Esophagus muscularis mucosa (tissue), 4 donors: ENCODE measurements at regions not wholly inside any gene's neighbourhood (a gene's known extent, or its start where the extent isn't known, plus 50 kb on each side); places are given as distances from the start of the nearest gene placed in this dataset.

Source experiments
- DNase-seq: peaks from one replicate; pipeline ENCODE4 v3.0.0-alpha.2; 2017; ENCODE audit errors: extremely low spot score
- H3K27ac ChIP-seq, 4 donors: fragments of 200-600 bp; sonication (generic); replicated peaks in 1 of 4; 1 replicate in 3 of 4; 2 replicates in 1 of 4; pipeline ENCODE4 v1.5.1; 2016 to 2019; ENCODE audit warnings: mild to moderate bottlenecking in 1 of 4
- H3K27me3 ChIP-seq, 4 donors: fragments of 200-600 bp; sonication (generic); one replicate each; pipeline versions ENCODE4 v1.5.1 to v1.6.0; 2016 to 2019
- H3K36me3 ChIP-seq, 4 donors: fragments of 200-600 bp; sonication (generic); one replicate each; pipeline ENCODE4 v1.5.1; 2016 to 2019
- H3K4me1 ChIP-seq, 4 donors: fragments of 200-600 bp; sonication (generic); one replicate each; pipeline ENCODE4 v1.5.1; 2016 to 2019
- H3K4me3 ChIP-seq, 4 donors: fragments of 200-600 bp; sonication (generic); 1 replicate in 2 of 4; 2 replicates in 2 of 4; pipeline ENCODE4 v1.5.1; 2016 to 2019; ENCODE audit warnings: mild to moderate bottlenecking in 4 of 4, moderate library complexity in 1 of 4
- H3K9me3 ChIP-seq, 4 donors: fragments of 200-600 bp; sonication (generic); 1 replicate in 3 of 4; 2 replicates in 1 of 4; pipeline ENCODE4 v1.5.1; 2016 to 2019
- EP300 ChIP-seq: sonication (generic); formaldehyde crosslinking; IDR thresholded peaks from one replicate; pipeline ENCODE4 v1.6.1; 2017; ENCODE audit warnings: antibody characterized with exemption
- POLR2A ChIP-seq: fragments of 450-650 bp; IDR thresholded peaks from one replicate; pipeline ENCODE4 v1.6.1; 2017; ENCODE audit warnings: antibody characterized with exemption, moderate library complexity, mild to moderate bottlenecking, low read depth
- POLR2AphosphoS5 ChIP-seq, 2 donors: sonication (generic); formaldehyde crosslinking; IDR thresholded peaks; one replicate each; pipeline ENCODE4 v1.6.1; 2017; ENCODE audit warnings: antibody characterized with exemption in 2 of 2
- WGBS: methylation state at CpG from one replicate; pipeline ENCODE4 v1.1.5; 2018; 5-methylcytosine and 5-hydroxymethylcytosine counted together
- intact Hi-C: fragments of 100-400 bp; cut with DNase I; formaldehyde crosslinking; loops from one replicate; pipeline ENCODE4 v1.15.1; 2023
- TF ChIP-seq, protein P1 (sequence below), 3 experiments: fragments of 200-600 bp in 2 of 3; fragments of 450-650 bp in 1 of 3; sonication (generic) in 2 of 3; IDR thresholded peaks; one replicate each; pipeline ENCODE4 v1.5.1; 2017 to 2019; ENCODE audit warnings: antibody characterized with exemption in 3 of 3, mild to moderate bottlenecking in 2 of 3, moderate library complexity in 1 of 3

DNA sequence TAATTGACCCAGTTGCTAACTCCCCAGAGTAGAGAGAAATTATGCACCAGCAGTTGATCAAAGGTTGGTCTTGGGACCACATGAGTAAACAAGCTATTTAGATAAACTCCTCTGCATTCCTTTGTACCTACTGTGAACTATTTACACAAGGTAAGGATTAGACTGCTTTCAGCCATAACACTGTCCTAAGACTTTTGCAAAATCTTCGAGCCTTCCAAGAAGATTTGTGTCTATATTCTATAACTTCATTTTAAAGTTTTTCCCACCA lies 108.5 kb upstream of the UNC13C start:
- no peak for DNase-seq
- Histone ChIP-seq H3K36me3 (no peaks in the 10 kb centered on the region), H3K4me1 (peaks cover 0 to 8% (median 0%) of the 10 kb centered on the region in 4 donors), H3K9me3 (no peaks in the 10 kb centered on the region), H3K27me3 (no peaks in the 10 kb centered on the region), H3K27ac (no peak overlapping the region), H3K4me3 (no peak overlapping the region)
- 75% methylated on average over 1 of the region's 1 CpG for WGBS
- TF ChIP-seq POLR2A: no peak
- TF ChIP-seq, protein P1, sequence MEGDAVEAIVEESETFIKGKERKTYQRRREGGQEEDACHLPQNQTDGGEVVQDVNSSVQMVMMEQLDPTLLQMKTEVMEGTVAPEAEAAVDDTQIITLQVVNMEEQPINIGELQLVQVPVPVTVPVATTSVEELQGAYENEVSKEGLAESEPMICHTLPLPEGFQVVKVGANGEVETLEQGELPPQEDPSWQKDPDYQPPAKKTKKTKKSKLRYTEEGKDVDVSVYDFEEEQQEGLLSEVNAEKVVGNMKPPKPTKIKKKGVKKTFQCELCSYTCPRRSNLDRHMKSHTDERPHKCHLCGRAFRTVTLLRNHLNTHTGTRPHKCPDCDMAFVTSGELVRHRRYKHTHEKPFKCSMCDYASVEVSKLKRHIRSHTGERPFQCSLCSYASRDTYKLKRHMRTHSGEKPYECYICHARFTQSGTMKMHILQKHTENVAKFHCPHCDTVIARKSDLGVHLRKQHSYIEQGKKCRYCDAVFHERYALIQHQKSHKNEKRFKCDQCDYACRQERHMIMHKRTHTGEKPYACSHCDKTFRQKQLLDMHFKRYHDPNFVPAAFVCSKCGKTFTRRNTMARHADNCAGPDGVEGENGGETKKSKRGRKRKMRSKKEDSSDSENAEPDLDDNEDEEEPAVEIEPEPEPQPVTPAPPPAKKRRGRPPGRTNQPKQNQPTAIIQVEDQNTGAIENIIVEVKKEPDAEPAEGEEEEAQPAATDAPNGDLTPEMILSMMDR (IDR thresholded peaks at IDR 0.05): no peak
- no peak for TF ChIP-seq POLR2AphosphoS5 (IDR thresholded peaks at IDR 0.05)
- TF ChIP-seq EP300: no peak
- intact Hi-C loops: no loop called here

DNA sequence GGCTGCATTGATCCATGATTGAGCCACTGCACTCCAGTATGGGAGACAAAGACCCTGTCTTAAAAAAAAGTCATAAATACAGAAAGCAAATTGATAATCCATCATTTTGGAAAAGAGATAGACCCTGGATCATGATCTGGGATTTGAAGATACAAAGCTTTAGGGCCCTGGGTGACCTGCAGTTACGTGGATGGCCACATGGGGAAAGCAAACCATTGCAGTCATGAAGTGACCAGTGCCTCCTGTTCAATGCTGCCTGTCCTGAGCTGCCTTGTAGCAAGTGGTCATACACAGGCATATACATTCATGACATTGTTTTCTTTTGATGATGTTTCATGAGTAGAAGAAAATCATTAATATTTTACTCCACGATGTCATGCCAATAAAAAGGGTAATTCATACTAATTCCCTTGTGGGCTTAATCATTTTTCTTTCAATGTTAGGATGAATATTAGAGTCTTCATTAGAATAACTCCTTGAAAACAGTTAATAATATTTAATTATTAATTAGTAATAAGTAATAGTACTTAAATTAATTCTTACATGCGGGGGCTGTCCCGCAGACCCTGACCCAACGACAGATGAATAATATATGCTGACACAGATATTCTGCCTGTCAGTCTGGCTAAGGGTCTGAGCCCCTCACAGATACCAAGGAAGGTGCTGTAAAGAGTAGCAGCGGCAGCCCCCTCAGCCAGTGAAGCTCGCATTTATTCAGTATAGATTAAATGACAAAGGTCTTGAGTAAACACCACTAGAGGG lies 109.0 kb upstream of the UNC13C start:
- no peak for DNase-seq
- Histone ChIP-seq H3K27ac (no peak overlapping the region), H3K9me3 (no peaks in the 10 kb centered on the region), H3K4me1 (peaks cover 0 to 8% (median 0%) of the 10 kb centered on the region in 4 donors), H3K36me3 (no peaks in the 10 kb centered on the region), H3K4me3 (no peak overlapping the region), H3K27me3 (no peaks in the 10 kb centered on the region)
- intact Hi-C loops: no loop called here
- TF ChIP-seq POLR2A (no peak), EP300 (no peak), POLR2AphosphoS5 (IDR thresholded peaks at IDR 0.05) (no peak)
- TF ChIP-seq, protein P1 (IDR thresholded peaks at IDR 0.05): peak in 1 of 3 experiments; percentile 32
- 92% methylated on average over 7 of the region's 7 CpGs for WGBS

DNA sequence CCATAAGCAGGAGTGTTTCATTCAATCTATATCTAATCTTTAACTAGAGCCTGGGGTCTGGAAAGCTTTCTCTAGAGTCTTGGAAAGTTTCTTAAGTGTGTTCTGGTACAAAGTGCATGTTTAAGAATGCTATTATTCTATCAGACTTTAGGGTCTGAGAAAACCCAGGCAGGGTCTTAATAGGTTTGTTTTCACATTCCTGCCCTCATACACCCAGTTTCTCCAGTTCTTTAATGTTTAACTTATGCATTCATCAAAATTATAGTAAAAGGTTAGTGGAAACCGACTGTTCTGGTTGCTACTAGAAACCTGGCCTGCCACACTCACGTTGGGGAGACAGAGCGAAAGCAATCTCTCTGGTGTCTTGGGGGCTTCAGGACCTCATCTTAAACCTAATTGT lies 102.9 kb upstream of the WDR72 start:
- Histone ChIP-seq H3K9me3 (no peaks in the 10 kb centered on the region), H3K36me3 (no peaks in the 10 kb centered on the region), H3K27me3 (no peaks in the 10 kb centered on the region), H3K4me1 (peaks cover 0 to 2% (median 0%) of the 10 kb centered on the region in 4 donors), H3K4me3 (no peak overlapping the region), H3K27ac (no peak overlapping the region)
- intact Hi-C loops: no loop called here
- no peak for DNase-seq
- TF ChIP-seq EP300 (no peak), POLR2AphosphoS5 (IDR thresholded peaks at IDR 0.05) (no peak)
- 71% methylated on average over 3 of the region's 3 CpGs for WGBS

DNA sequence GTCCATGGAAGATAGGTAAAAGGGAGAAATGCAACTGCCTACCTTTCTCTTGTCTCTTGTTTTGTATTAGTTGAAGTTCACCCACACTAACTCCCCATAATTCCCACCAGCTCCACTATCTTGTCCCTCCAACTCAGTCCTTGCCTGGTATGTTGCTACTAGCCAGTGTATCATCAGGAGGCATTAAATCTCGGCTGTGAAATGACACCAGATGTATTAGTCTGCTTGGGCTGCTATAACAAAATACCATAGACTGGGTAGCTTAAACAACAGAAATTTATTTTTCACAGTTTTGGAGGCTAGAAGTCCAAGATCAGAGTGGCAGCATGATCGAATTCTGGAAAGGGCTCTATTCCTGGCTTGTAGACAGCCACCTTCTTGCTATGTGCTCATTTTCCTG lies 102.3 kb upstream of the WDR72 start:
- no peak for DNase-seq
- 68% methylated on average over 2 of the region's 2 CpGs for WGBS

DNA sequence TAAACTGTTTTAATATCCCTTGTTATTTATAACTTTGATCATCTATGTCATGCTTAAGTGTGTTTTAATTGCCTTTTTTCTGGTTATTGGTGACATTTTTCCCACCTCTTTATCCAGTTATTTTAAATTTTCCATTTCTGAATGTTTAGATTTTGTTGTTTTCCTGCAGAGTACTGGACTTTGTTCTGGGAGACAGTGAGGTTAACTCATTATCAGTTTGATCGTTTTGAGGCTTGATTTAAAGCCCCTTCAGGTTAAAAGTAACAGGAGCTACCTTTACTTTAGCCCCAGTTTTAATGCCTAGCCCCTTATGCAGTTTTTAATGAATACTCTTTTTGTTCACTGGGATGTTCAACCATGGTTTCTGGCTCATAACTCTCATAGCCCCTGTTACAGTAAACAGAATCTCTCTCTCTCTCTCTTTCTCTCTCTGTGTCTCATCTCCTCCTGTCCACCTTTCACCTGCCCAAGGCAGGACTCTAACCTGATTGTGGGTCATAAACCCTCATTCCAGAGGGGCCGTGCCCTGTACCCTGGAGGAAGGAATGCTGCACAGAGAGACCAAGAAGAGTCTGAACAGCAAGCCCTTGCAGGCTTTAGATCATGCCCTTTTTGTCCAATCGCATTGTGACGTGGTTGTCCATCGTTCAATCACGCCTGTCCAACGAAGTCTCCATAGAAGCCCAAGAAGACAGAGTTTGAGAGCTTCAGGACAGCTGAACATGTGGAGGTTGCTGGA lies 91.8 kb upstream of the WDR72 start:
- intact Hi-C loops: no loop called here

More for the DNA sequence above, 102.3 kb upstream of the WDR72 start:
- no peaks in the 10 kb centered on the region for H3K9me3 ChIP-seq
- H3K4me1 ChIP-seq: peaks cover 0 to 5% (median 0%) of the 10 kb centered on the region in 4 donors
- TF ChIP-seq EP300: no peak
- TF ChIP-seq POLR2A: no peak
- TF ChIP-seq, protein P1 (IDR thresholded peaks at IDR 0.05): no peak
- no peak for TF ChIP-seq POLR2AphosphoS5 (IDR thresholded peaks at IDR 0.05)
- no peak overlapping the region for H3K27ac ChIP-seq
- H3K4me3 ChIP-seq: no peak overlapping the region
- H3K27me3 ChIP-seq: no peaks in the 10 kb centered on the region
- no peaks in the 10 kb centered on the region for H3K36me3 ChIP-seq
- intact Hi-C loops: no loop called here

More for the DNA sequence above, 91.8 kb upstream of the WDR72 start:
- H3K4me3 ChIP-seq: no peak overlapping the region
- no peak for DNase-seq
- H3K9me3 ChIP-seq: no peaks in the 10 kb centered on the region
- H3K27me3 ChIP-seq: no peaks in the 10 kb centered on the region
- no peak overlapping the region for H3K27ac ChIP-seq
- WGBS: 86% methylated on average over 7 of the region's 7 CpGs
- no peaks in the 10 kb centered on the region for H3K4me1 ChIP-seq
- TF ChIP-seq, protein P1 (IDR thresholded peaks at IDR 0.05): no peak
- no peak for TF ChIP-seq EP300
- TF ChIP-seq POLR2A: no peak
- TF ChIP-seq POLR2AphosphoS5 (IDR thresholded peaks at IDR 0.05): no peak
- H3K36me3 ChIP-seq: no peaks in the 10 kb centered on the region
